ENCODE measurements at regions not wholly inside any gene's neighbourhood (a gene's known extent, or its start where the extent isn't known, plus 50 kb on each side); places are given as distances from the start of the nearest gene placed in this dataset.

DNA sequence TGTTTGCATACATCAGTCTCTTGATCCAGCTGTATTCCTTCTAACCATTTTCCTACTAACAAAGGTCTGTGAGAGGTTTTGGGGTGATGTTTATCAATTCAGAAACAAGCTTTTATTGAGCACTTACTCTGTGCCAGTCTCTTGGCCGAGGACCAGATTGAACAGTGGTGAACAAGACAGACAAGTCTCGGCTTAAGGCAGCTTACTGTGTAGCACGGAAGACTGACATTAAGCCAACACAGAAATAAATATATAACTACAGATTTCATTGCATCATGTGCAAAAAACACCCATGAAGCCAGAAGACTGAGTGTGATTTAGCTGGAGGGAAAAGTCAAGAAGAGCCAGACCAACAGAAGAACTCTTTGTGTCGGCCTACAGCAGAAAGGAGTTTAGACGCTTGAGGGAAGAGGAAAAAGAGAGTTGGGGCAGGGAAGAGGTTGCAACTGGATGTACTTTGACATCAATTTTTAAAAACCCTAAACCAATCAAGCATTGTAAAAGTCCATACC, 549.6 kb upstream of the CITED2 start:
- DNase-seq (ENCODE audit: low read depth), result no peak

DNA sequence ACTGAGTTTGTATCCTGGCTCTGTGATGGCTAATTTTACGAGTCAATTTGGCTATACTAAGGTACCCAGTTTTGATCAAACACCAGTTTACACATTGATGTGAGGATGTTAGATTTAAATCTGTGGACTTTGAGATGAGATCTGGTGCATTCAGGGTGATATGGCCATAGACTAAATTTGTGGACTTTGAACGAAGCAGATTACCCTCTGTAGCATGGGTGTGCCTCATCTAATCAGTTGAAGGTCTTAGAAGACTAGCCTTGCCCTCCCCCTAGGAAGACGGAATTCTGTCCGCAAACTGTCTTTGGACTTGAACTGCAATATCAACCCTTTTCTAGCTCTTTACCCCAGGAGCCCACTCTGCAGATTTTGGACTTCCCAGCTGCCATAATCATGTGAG, 547.8 kb upstream of the CITED2 start:
- no peak for DNase-seq (ENCODE audit: low read depth)

DNA sequence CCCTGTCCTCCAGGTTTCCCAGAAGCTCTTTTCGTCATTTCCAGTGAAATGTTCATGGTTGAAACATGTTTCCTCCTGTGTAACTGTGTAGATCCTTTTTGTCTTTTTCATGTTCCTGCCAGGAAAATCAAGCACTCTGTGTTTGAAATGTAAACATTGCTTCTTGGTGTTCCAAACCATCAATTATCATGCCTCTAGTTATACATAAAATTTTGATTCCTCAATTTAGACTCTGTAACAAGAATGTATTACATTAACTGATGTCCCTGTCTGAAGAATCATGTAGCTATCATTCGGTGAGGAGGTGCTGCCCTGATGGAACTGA, 546.3 kb upstream of the CITED2 start:
- no peak for DNase-seq (ENCODE audit: low read depth)

- no peak for DNase-seq (ENCODE audit: low read depth)
Observed at GRCh38 chr6:139920027-139920775, 545.8 kb upstream of the CITED2 start.

DNA sequence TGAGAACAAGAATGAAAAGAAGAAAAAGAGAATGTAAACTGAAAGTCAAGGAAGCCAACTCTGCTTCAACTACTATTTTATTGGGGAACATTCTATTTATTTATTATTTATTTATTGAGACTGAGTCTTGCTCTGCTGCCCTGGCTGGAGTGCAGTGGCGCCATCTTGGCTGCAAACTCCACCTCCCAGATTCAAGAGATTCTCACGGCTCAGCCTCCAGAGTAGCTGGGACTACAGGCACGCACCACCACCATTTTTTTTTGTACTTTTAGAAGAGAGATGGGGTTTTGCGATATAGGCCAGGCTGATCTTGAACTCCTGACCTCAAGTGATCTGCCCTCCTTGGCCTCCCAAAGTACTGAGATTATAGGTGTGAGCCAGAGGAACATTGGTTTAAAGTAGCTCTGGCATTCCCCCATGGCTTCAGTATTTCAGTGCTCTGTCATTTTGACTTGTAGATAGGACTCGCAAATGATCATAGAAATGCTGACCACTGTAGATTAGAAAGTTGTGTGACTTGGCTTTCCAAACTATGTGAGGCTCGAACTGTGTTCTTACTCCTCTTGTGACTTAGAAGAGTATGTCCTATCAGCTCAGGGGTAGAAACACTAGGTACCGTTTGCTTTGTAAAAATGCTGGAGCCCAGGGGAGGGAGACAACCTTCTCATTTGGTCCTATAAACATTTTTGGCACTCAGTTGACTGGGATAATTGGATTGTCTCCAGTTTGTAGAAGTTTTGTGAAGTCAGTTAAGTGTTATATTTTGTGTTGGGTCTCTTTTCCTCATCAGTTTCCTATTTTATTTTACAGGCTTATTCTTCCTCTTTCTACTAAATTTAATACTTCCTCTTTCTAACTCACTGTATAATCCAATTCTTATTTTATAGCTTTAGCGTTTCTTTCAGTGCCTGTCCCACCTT, 544.9 kb upstream of the CITED2 start:
- no peak for DNase-seq (ENCODE audit: low read depth)

DNA sequence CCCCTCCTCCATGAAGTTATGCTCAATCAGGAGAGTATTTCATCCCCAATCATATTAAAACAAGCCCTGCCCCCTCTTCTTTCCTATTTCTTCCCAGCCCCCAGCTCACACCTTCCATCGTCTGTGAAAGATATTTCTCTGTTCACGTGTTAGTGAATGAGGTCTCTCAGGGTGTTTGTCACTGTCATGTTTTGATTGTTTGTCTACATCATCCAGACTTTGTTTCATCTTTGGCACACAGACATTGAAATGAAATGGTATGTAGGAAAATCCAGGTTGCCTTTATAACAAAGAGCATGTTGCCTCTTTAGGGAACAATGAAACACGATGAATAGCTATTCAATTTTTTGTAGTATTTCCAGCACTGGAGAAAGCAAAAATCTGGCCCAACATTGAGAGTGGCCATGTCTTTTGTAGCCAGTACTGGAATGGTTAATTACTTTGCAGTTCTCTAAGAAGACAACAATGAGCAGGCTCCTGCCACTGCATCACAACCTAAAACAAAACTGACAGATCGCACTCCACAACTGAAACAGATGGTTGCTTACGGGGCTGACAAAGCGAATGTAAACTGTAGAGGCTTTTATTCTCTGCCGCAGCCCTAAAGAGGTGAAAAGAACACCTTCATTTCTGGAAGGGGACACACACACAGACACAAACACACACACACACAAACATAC, 543.6 kb upstream of the CITED2 start:
- DNase-seq (ENCODE audit: low read depth), result no peak

- DNase-seq (ENCODE audit: low read depth), result no peak
Observed at GRCh38 chr6:139914910-139915309, 540.5 kb upstream of the CITED2 start.

- DNase-seq (ENCODE audit: low read depth), result no peak
Observed at GRCh38 chr6:139912735-139913400, 538.4 kb upstream of the CITED2 start.

DNA sequence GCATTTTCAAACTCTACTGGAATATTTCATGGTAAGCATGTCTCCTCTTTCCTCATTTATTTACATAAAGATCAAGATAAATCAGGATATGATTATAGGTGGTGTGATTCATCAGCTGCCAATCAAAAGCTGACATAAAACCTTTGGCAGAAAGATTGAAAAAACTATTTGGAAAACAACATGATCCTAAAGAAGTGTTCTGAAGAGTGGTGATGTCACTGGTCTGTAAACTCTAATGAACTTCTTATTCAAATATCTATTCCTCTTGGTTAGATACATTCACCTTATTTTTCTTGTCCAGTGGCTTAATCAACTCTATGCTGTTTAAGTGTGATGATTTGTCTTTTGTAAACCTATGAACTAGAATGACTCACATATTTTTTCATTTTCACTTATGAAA, 535.5 kb upstream of the CITED2 start:
- no peak for DNase-seq (ENCODE audit: low read depth)

DNA sequence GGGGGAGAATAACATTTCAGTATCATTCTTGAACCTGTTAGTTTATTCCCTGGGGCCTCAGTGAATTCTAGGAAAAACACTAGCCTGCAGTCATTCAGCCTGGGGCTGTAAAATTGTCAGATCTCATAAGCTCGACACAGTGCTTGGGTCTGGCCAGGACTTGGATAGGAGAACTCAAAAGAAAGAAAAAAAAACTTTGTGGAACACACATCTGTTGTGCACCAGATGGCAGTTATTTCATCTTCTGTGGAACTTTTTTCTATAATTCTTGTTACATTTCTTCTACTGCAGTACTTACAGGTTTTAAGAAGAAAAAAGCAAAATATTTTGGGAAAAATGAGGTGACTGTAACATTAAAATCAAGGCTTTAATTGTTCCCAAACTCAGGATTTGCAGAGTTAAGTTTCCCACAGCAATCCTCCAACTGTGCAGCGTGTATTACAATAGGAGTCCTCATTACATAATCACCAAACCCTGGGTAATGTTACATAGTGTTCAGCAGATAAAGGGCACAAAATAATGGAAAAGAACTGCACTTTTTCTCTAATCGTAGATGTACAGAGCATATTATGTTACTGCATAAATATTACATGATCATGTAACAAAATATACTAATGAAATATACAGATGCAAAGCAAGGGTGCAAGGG, 531.1 kb upstream of the CITED2 start:
- DNase-seq (ENCODE audit: low read depth), result no peak

GRCh38 chr6:139904568-139904967, 530.1 kb upstream of the CITED2 start:
- no peak for DNase-seq (ENCODE audit: low read depth)

- no peak for DNase-seq (ENCODE audit: low read depth)
Observed at GRCh38 chr6:139904158-139904533, 529.7 kb upstream of the CITED2 start.

DNA sequence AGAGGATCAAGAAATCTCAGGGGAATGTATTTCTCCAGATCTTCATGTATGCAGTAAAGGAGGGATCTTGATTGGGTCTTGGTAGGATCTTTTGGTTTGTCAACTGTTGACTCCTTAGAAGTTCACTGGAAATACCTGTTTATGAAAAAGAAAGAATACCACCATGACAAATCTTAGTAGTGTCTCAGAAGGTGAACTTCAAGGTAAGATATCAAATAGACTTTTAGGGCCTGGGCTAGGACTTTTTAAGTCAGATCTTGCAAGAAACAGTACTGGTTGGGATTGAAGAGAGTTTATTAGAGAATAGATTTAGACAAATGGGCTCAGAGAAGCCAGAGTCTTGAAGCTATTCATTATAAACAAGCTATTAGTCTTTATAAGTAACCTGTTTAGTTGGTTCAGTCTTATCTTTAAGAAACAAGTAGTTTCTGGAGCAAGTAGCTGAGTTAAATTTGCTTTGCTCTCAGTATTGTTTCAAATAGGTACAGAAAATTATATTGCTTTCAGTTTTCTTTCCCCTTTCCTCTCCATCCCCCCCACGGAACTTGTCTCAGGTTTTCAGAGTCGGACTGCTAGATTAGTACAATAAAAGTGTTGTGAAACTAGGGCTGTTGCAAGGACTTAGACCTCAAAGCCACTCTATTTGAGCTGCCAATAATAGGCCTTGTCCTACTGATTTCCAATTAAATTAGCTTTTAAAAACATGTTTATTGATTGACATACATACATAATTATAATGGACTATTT, 529.1 kb upstream of the CITED2 start:
- DNase-seq (ENCODE audit: low read depth), result no peak

GRCh38 chr6:139895205-139895793, 520.9 kb upstream of the CITED2 start:
- DNase-seq (ENCODE audit: low read depth), result no peak

GRCh38 chr6:139894271-139894670, 519.8 kb upstream of the CITED2 start:
- DNase-seq (ENCODE audit: low read depth), result no peak

DNA sequence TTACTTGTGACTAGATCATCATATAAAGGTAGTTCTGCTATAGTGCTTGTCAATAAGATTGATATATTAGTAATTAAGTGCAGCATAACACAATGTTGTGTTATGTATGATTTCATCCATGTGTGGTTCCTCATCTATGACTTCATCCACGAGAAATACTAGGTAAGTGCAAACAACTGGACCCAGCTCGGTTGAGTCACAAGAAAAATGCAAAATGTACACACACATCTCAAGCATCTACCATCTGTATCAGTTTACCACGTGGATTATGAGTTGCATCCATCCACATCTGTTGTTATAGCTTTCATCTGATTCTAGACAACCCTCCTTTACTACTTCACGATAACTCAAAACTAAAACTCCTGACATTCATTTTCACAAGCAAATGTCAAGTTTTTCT, 517.0 kb upstream of the CITED2 start:
- DNase-seq (ENCODE audit: low read depth), result no peak

DNA sequence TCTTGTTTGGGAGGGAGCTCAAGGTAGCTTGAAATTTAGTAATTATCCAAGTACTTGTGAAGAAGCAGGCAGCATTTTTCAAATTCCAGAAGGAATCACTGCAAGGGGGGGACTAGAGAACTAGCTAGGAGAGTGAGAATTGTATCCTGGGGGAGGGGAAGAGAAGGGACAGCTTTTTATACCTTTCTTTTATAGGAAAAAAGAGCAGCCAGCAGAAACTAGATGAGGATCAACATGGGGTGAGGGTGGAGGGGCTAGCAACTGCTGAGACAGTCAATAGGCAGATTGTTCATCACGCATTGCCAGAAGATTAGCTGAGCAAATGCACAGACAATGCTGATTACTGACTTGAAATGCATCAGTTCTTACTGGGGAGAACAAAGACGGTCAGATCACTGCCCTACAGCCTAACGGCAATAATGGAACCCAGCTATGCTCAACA, 514.3 kb upstream of the CITED2 start:
- DNase-seq (ENCODE audit: low read depth), result no peak

DNA sequence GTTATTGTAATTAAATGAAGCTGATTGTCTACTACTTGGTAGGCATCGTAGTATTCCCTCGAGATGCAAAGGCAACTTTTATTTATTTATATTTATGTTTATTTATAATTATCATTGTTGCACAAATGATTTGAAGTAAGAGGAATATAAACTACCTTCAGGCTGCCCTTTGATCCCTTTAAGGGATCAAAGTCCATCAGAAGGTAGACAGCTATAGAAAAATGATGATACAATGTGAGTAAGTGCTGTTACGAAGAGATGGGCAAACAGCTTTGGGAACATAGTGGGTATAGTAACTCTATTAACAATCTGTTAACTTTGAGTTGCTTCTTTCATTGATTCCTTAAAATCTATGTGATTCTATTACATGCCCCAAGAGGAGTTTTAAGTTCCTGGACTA, 512.8 kb upstream of the CITED2 start:
- no peak for DNase-seq (ENCODE audit: low read depth)

DNA sequence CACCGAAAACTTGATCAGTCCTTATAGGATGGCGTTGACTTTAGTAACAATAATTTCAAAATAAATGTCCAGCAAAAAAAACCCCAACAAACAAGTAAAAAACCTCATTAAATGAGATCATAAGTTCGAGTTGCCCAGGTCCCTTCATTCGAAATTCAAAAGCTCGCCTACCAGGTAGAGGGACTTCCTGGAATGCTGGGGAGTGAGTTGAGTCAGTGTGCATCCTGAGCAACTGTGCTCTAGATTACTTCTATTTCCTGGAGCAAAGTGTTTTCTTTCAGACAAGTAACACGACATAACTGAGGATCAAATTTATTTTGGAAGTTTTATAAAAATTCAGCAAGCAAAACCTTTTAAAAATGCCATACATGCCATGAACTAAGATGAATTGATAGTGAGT, 511.9 kb upstream of the CITED2 start:
- DNase-seq (ENCODE audit: low read depth), result no peak

DNA sequence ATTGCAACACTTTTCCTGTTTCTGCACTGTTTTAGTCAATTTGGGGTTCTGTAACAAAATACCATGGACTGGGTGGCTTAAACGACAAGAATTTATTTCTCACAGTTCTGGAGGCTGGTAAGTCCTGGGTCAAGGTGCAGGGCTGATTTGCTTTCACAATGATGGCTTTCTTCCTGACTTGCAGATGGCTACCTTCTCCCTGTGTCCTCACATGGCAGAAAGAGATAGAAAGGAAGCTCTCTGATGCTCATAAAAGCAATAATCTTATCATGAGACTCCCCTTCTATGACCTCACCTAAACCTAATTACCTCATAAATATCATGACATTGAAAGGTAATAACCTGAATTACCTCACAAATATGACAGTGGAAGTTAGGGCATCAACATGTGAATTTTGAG, 511.5 kb upstream of the CITED2 start:
- DNase-seq (ENCODE audit: low read depth), result no peak

GRCh38 chr6:139883776-139884175, 509.3 kb upstream of the CITED2 start:
- DNase-seq (ENCODE audit: low read depth), result no peak
